Suprapubic skin (tissue), 4 donors: ENCODE measurements at regions not wholly inside any gene's neighbourhood (a gene's known extent, or its start where the extent isn't known, plus 50 kb on each side); places are given as distances from the start of the nearest gene placed in this dataset.
"Not testable (repeated sequence)": the region's sequence is repeated elsewhere in the genome, so short reads cannot be mapped to it uniquely, and the experiment has no call there.

Source experiments
- DNase-seq, 2 donors: peaks; one replicate each; pipeline ENCODE4 v3.0.0-alpha.2; 2019; ENCODE audit warnings: low spot score in 2 of 2
- H3K27ac ChIP-seq: fragments of 200-600 bp; sonication (generic); one replicate; pipeline ENCODE4 v1.5.1; 2019
- H3K27me3 ChIP-seq: fragments of 200-600 bp; sonication (generic); one replicate; pipeline ENCODE4 v1.5.1; 2019
- H3K36me3 ChIP-seq: fragments of 200-600 bp; sonication (generic); one replicate; pipeline ENCODE4 v1.5.1; 2019
- H3K4me1 ChIP-seq: fragments of 200-600 bp; sonication (generic); one replicate; pipeline ENCODE4 v1.5.1; 2019
- H3K4me3 ChIP-seq: fragments of 200-600 bp; sonication (generic); one replicate; pipeline ENCODE4 v1.5.1; 2019; ENCODE audit warnings: mild to moderate bottlenecking
- H3K9me3 ChIP-seq: fragments of 200-600 bp; sonication (generic); one replicate; pipeline ENCODE4 v1.5.1; 2019
- EP300 ChIP-seq: sonication (generic); formaldehyde crosslinking; IDR thresholded peaks from one replicate; pipeline ENCODE4 v1.6.1; 2017; ENCODE audit warnings: antibody characterized with exemption
- POLR2A ChIP-seq, 2 donors: fragments of 450-650 bp; IDR thresholded peaks; one replicate each; pipeline ENCODE4 v1.6.1; 2017; ENCODE audit warnings: antibody characterized with exemption in 2 of 2, mild to moderate bottlenecking in 2 of 2, moderate library complexity in 2 of 2
- POLR2AphosphoS5 ChIP-seq, 3 donors: sonication (generic); formaldehyde crosslinking; IDR thresholded peaks; one replicate each; pipeline ENCODE4 v1.6.1; 2017; ENCODE audit warnings: antibody characterized with exemption in 3 of 3
- WGBS: methylation state at CpG from one replicate; pipeline ENCODE4 v1.1.5; 2018; 5-methylcytosine and 5-hydroxymethylcytosine counted together
- TF ChIP-seq, protein P1 (sequence below), 2 donors: fragments of 200-600 bp in 1 of 2; fragments of 450-650 bp in 1 of 2; sonication (generic) in 1 of 2; IDR thresholded peaks; one replicate each; pipeline ENCODE4 v1.5.1; 2016 to 2019; ENCODE audit warnings: antibody characterized with exemption in 2 of 2, mild to moderate bottlenecking in 1 of 2, moderate library complexity in 1 of 2

DNA sequence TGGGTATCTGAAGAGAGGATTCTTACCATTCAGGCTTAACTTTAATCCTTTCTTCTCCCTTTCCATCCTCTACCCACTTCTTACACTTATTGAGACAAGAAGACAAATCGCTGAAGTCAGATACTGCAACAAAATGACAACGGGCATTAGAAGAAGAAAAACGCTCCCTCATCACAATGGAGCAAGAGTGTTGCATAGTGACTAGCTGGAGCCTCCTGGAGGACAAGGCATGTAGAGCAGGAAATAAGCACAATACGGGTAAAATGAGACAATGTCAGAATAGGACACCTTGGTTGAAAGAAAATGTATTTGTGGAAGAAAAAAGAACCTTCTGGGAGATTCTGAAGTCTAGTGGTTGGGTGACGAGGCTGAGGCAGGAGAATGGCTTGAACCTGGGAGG, 501.0 kb downstream of the RERGL start:
- TF ChIP-seq, protein P1, sequence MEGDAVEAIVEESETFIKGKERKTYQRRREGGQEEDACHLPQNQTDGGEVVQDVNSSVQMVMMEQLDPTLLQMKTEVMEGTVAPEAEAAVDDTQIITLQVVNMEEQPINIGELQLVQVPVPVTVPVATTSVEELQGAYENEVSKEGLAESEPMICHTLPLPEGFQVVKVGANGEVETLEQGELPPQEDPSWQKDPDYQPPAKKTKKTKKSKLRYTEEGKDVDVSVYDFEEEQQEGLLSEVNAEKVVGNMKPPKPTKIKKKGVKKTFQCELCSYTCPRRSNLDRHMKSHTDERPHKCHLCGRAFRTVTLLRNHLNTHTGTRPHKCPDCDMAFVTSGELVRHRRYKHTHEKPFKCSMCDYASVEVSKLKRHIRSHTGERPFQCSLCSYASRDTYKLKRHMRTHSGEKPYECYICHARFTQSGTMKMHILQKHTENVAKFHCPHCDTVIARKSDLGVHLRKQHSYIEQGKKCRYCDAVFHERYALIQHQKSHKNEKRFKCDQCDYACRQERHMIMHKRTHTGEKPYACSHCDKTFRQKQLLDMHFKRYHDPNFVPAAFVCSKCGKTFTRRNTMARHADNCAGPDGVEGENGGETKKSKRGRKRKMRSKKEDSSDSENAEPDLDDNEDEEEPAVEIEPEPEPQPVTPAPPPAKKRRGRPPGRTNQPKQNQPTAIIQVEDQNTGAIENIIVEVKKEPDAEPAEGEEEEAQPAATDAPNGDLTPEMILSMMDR (IDR thresholded peaks at IDR 0.05): no peak
- no peak for TF ChIP-seq EP300
- TF ChIP-seq POLR2AphosphoS5 (IDR thresholded peaks at IDR 0.05): no peak
- no peak for TF ChIP-seq POLR2A (IDR thresholded peaks at IDR 0.05)

DNA sequence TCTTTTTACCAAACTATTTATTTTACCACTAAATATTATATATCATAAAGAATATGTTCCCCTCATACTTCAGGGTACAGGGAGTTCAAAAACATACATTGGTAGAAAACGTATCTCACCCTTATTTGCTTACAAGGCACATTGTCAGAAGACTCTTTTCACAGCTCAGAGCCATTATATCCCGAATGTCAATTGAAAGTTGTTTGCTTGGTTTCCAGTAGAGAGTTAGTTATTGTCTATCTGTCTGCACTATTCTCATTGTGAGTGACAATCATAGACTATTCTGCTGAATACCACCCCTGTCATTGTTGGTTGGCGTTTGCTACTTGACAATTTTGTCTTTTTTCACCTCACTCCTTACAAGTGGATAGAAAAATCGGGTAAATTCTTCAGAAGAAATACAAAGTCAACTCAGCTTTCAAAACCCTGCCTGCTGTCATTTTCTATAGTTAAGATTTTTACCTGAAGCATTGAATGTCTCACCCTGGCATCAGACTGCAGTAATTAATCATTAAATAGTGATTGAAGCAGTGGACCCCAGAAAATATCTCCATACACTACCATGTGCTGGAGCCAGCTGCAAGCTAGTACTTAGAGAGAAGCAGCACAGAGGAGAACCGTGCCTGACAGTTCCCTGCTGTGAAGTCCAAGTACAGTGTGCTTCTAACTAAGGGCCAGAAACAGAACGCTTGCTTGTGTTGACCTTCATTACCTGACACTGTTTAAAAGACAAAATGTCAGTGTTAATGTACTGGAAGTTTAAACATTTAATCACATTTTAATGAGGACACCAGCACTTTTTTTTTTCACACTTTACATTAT, 510.6 kb downstream of the RERGL start:
- Histone ChIP-seq H3K9me3 (no peaks in the 10 kb centered on the region), H3K4me1 (no peaks in the 10 kb centered on the region), H3K27ac (no peak overlapping the region), H3K27me3 (no peaks in the 10 kb centered on the region), H3K36me3 (no peaks in the 10 kb centered on the region), H3K4me3 (no peak overlapping the region)
- TF ChIP-seq EP300 (no peak), POLR2A (IDR thresholded peaks at IDR 0.05) (no peak), POLR2AphosphoS5 (IDR thresholded peaks at IDR 0.05) (no peak)
- TF ChIP-seq, protein P1 (IDR thresholded peaks at IDR 0.05): no peak
- no peak for DNase-seq
- 56% methylated on average over 6 of the region's 6 CpGs for WGBS

More for the DNA sequence above, 501.0 kb downstream of the RERGL start:
- no peaks in the 10 kb centered on the region for H3K4me1 ChIP-seq
- no peak overlapping the region for H3K4me3 ChIP-seq
- no peak for DNase-seq
- no peaks in the 10 kb centered on the region for H3K27me3 ChIP-seq
- WGBS: 59% methylated on average over 5 of the region's 5 CpGs
- H3K9me3 ChIP-seq: no peaks in the 10 kb centered on the region
- H3K36me3 ChIP-seq: no peaks in the 10 kb centered on the region
- H3K27ac ChIP-seq: no peak overlapping the region

DNA sequence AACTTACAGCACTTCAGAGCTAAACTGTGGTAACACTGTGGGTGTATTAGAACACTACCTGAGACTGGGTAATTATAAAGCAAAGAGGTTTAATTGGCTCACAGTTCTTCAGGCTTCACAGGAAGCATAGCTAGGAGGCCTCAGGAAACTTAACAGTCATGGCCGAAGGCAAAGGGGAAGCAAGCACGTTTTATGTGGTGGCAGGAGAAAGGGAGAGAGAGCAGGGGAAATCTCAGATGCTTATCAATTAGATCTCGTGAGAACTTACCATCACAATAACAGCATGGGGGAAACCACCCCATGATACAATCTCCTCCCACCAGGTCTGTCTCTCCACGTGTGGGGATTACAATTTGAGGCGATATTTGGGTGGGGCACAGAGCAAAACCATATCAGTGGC, 512.6 kb downstream of the RERGL start:
- DNase-seq: no peak
- 47% methylated on average over 5 of the region's 5 CpGs for WGBS
- H3K4me3 ChIP-seq: no peak overlapping the region
- no peaks in the 10 kb centered on the region for H3K4me1 ChIP-seq
- H3K9me3 ChIP-seq: no peaks in the 10 kb centered on the region
- TF ChIP-seq POLR2AphosphoS5 (IDR thresholded peaks at IDR 0.05): no peak
- TF ChIP-seq, protein P1 (IDR thresholded peaks at IDR 0.05): no peak
- no peak for TF ChIP-seq POLR2A (IDR thresholded peaks at IDR 0.05)
- TF ChIP-seq EP300: no peak
- H3K27me3 ChIP-seq: no peaks in the 10 kb centered on the region
- no peaks in the 10 kb centered on the region for H3K36me3 ChIP-seq
- no peak overlapping the region for H3K27ac ChIP-seq

DNA sequence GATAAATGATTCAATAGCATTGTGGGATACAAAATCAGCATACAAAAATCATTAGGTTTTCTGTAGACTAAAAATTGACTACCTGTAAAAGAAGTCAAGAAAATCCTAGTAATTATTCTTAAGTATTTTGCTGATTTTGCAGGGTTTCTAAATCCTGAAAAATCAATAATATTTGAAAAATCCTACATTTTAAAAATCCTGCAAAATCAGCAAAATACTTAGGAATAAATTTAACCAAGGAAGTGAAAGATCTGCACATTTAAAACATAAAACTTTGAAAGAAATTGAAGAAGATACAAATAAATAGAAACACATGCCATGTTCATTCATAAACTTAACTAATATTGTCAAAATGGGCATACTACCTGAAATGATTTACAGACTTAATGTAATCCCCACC, 517.7 kb downstream of the RERGL start:
- Histone ChIP-seq H3K36me3 (no peaks in the 10 kb centered on the region), H3K27ac (no peak overlapping the region), H3K27me3 (no peaks in the 10 kb centered on the region), H3K4me3 (no peak overlapping the region), H3K4me1 (no peaks in the 10 kb centered on the region), H3K9me3 (no peaks in the 10 kb centered on the region)
- TF ChIP-seq POLR2A (IDR thresholded peaks at IDR 0.05) (no peak), POLR2AphosphoS5 (IDR thresholded peaks at IDR 0.05) (no peak), EP300 (no peak)
- TF ChIP-seq, protein P1 (IDR thresholded peaks at IDR 0.05): no peak
- DNase-seq: no peak

DNA sequence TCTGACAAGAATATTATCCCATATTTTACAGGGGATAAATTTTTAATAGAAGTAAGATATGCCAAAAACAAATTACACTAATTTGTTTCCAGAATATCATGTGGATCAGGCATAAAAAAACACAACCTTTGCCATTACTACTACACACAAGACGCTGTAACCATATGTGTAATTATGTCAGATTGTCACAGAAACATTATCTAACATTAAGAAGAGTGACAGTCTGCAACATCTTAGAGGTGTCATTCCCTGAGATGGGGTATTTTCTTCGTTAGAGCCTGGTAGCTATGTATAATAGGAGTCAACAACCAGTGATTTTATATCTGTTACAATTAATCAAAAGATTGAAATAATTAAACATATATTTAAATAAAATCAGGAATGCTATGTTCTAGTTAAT, 518.9 kb downstream of the RERGL start:
- no peak overlapping the region for H3K27ac ChIP-seq
- no peaks in the 10 kb centered on the region for H3K27me3 ChIP-seq
- H3K36me3 ChIP-seq: no peaks in the 10 kb centered on the region
- no peaks in the 10 kb centered on the region for H3K9me3 ChIP-seq
- TF ChIP-seq POLR2AphosphoS5 (IDR thresholded peaks at IDR 0.05) (no peak), POLR2A (IDR thresholded peaks at IDR 0.05) (no peak)
- 63% methylated on average over 2 of the region's 2 CpGs for WGBS
- no peaks in the 10 kb centered on the region for H3K4me1 ChIP-seq
- H3K4me3 ChIP-seq: no peak overlapping the region
- no peak for DNase-seq

DNA sequence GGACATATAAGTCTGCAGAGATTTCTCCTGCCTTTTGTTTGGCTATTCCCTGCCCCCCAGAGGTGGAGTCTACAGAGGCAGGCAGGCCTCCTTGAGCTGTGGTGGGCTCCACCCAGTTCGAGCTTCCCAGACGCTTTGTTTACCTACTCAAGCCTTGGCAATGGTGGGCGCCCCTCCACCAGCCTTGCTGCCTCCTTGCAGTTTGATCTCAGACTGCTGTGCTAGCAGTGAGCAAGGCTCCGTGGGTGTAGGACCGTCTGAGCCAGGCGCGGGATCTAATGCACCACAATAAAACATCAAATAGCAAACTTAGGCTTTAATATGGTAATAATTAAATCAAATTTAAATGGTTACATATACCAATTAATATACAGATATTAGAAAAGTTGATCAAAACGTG, 525.4 kb downstream of the RERGL start:
- not testable (repeated sequence) for H3K27ac ChIP-seq, H3K4me3 ChIP-seq, H3K36me3 ChIP-seq, H3K9me3 ChIP-seq, DNase-seq, H3K27me3 ChIP-seq, H3K4me1 ChIP-seq
- WGBS: 81% methylated on average over 8 of the region's 8 CpGs
